Transverse colon (tissue), 3 donors: ENCODE measurements at regions not wholly inside any gene's neighbourhood (a gene's known extent, or its start where the extent isn't known, plus 50 kb on each side); places are given as distances from the start of the nearest gene placed in this dataset.

Experiments
- EP300 ChIP-seq: sonication (generic); formaldehyde crosslinking; IDR thresholded peaks from one replicate; pipeline ENCODE4 v1.6.1; 2017; ENCODE audit warnings: antibody characterized with exemption, low read depth
- POLR2A ChIP-seq: fragments of 450-650 bp; IDR thresholded peaks from one replicate; pipeline ENCODE4 v1.6.1; 2016; ENCODE audit warnings: antibody characterized with exemption, mild to moderate bottlenecking, moderate library complexity
- TF ChIP-seq, protein P1 (sequence below), 5 experiments: fragments of 200-600 bp in 3 of 5; fragments of 450-650 bp in 2 of 5; sonication (generic) in 3 of 5; IDR thresholded peaks; 1 replicate in 2 of 5; 2 replicates in 3 of 5; pipeline ENCODE4 v1.5.1; 2016 to 2017; ENCODE audit warnings: antibody characterized with exemption in 5 of 5, inconsistent platforms in 3 of 5, mild to moderate bottlenecking in 2 of 5, moderate library complexity in 1 of 5

DNA sequence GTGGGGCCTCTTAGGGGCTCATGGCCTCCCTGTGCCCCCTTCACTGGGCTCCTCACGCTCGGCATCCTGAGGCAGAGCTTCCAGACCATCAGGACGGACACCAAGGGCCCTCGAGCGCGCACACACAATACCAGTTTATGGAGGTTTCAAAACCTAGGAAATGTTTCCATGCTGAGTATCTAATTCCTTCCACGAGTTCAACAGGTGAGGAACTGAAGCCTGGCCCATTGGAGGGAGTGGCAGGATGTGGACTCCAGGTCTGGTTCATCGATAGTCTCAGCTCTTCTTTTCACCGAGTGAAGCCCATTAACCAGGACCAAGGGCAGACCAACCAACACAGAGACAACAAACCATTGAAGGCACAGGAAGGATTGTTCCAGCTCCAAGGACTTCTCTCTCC, 336.7 kb upstream of the SHH start:
- TF ChIP-seq, protein P1, sequence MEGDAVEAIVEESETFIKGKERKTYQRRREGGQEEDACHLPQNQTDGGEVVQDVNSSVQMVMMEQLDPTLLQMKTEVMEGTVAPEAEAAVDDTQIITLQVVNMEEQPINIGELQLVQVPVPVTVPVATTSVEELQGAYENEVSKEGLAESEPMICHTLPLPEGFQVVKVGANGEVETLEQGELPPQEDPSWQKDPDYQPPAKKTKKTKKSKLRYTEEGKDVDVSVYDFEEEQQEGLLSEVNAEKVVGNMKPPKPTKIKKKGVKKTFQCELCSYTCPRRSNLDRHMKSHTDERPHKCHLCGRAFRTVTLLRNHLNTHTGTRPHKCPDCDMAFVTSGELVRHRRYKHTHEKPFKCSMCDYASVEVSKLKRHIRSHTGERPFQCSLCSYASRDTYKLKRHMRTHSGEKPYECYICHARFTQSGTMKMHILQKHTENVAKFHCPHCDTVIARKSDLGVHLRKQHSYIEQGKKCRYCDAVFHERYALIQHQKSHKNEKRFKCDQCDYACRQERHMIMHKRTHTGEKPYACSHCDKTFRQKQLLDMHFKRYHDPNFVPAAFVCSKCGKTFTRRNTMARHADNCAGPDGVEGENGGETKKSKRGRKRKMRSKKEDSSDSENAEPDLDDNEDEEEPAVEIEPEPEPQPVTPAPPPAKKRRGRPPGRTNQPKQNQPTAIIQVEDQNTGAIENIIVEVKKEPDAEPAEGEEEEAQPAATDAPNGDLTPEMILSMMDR (IDR thresholded peaks at IDR 0.05), result no peak
- TF ChIP-seq EP300 (no peak), POLR2A (no peak)
